CD4-positive, alpha-beta T cell treated with Interleukin-4 for 4 hours (primary cell): ENCODE measurements at regions not wholly inside any gene's neighbourhood (a gene's known extent, or its start where the extent isn't known, plus 50 kb on each side); places are given as distances from the start of the nearest gene placed in this dataset.
A peak's percentile ranks its signal among the peaks of the same experiment; 100 is the strongest.

ENCODE experiments used
- DNase-seq: peaks from one replicate; pipeline ENCODE4 v3.0.0-alpha.2; 2020

DNA sequence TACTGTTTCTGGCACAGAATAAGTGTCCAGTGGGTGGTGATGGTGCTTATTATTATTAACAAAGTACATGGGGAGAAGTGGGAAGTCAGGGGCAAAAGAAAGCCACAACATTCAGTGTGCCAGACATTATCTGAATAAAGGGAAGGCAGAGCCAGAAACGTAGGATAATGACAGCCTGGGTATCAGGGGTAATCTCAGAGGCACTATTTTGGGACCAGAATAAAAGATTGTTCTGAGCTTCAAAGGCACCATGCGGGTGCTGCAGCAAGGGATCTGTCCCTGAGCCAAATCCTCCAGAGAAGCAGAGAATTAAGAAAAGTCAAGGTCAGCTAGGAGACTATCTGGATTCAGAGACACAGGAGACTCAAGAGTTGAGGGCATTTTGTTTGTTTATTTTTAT lies 328.8 kb upstream of the GATB start:
- DNase-seq: no peak

DNA sequence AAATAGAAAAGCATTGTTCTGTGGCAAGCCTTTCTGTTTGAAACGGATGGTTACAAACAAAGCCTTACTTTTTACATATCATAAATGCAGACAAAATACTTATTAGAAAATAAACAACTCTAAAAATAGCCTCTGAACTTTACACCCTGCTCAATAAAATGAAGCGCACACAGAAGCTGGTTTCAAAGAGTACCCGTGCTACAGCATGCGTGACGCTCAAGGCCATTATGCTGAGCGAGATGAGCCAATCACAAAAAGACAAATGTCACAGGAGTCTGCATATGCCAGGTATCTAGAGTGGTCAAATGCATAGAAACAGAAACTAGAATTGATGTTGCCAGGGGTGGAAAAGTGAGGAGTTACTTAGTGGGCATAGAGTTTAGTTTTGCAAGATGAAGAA lies 326.5 kb upstream of the GATB start:
- DNase-seq: no peak

DNA sequence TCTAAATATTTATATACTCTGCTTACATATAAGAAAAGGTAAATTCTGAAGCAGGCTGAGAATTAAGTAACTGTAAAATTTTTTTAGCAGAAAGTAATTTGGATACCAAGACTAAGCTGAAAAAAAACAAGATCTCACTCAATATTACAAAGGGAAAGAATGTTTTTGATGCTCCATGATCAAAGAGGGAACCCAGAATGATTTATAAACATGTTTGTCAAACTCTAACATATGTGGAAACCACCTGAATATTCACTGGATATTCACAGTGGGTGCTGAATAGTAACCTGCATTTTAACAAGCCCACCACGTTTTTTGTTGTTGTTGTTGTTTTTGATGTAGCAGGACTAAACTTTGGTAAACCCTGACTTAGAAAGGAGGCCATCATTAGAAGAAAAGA lies 324.9 kb upstream of the GATB start:
- no peak for DNase-seq

DNA sequence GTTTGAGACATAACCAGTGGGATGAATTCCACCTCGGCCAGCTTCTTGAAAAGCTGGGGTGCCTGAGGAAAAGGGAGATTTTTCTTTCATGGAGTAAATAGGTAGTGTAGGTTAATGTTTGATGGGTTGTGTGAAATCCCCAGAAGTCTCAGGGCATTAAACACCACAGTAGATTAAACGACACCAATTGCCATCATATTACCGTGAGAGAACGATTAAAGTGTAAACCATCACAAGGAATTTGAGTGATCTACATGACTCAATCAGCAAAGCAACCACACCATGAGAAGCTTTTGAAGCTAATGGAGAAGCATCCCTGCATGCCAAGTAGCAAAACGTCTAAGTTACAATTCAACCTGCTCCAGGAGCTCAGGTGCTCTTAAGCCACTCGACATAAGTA lies 322.5 kb upstream of the GATB start:
- DNase-seq: no peak

DNA sequence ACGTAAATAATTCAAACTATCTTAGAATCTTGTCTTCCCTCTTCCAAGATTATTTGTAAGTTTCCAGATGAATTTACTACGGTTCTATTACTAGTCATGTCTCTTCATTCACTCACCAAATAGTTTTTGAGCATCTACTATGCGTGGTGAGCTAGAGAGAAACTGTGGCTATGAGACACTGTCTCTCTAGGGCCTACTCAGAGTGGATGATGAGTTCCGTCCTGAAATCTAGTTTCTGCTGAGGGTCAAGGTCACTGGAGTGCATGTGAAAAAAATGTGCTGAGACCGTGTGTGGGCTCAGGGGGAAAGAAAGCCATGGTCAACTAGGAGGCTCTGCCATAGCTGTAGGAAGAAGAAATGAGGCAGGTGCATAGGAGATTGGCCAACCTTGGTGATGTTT lies 320.2 kb upstream of the GATB start:
- no peak for DNase-seq

DNA sequence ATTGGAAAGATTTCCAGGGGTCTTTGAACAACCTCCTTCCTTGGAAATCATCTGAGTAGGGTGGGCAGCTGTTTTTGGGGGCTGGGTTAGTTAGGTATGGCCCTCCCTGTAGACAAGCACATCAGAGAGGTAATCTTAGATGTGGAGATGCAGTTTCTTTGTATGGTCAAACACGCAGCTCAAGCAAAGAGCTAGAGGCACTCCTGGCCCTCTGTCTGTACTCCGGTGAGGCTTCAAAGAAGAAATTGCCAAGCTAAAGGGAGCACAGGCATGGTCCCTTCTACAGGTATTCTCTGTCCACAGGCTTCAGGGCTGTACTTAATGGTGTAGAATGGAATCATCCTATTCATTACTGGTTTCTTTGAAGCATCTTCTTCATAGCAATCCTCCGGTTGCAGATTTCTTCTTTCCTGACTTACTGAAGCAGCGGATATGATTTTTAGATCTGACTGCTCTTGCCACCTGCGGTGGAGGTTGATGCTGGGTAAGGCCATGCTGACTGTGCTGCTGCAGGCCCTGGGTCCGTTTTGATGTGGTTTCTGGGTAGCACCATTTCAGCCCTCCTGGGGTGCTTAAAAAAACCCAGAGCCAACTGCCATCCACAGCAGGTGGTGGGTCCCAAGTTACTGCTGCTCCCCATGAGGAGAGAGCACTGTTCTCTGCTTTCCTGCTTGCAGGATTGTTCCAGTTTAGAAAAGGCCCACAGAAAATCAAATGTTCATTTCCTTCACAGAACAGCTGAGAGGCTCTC lies 318.9 kb upstream of the GATB start:
- DNase-seq: peak; percentile 70

DNA sequence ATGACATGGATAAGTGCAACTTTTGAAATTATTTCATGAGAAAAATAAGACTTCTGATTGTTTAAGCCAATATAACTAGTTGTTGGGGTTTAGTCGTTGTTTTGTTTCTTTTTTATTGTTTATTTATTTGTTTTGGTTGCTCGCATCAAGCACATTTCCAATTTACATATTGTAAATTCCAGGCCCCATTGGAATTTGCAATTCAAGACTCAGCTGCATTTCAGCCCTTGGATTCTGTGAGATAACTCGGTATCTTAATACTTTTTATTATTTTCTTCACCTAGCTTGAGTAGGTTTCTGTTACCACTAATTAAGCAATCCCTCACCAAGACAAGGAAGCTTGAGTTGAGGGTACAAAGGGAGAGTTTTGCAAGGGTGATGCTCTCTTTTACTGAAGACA lies 318.3 kb upstream of the GATB start:
- no peak for DNase-seq

DNA sequence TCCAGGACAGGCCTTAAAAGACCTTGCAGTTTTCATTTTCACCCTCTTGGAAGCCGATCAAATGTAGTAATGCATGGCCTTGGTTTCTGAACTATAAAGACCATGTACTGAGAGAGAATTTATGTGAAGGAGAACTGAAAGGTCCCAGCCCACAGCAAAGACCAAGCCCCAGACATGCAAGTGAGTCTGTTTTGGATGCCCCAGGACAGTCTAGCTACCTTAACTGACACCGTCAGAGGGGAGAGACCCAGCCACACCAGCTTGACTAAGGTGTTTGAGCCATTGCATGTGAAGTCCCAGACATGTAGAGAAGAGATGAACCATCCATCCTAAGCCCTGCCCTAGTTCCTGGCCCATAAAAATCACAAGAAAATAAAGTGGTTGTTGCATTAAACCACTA lies 316.8 kb upstream of the GATB start:
- DNase-seq: no peak

DNA sequence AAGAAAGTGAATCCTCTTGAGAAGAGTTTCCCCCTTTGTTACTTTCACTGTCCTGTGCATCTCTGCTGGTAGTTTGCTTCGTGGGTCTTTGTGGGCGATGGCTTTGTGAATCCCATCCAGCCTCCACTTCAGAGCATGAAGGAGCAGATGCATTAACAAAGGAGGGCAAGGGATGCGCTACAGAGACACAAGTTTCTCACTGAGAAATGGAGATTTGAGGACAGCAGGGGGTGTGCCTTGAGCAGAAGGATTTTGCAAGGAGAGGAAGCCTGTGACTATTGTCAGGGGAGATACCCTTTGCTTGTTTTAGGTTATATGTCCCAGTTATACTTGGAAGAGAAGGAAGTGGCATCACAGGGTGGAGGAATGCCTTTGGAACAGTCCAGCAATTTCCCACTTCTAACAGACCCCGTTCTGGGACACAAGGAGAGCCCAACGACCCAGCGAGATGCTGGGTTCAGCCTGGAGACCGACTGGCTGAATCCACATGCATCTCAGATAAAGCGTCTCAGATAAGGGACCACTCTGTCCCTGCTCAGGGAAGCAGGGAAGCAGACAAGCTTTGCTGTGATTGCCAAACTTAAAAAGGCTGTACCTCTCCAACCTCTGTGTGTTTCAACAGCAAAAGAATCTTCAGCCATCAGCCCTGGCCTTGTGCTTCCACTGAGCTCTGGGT lies 314.6 kb upstream of the GATB start:
- no peak for DNase-seq

DNA sequence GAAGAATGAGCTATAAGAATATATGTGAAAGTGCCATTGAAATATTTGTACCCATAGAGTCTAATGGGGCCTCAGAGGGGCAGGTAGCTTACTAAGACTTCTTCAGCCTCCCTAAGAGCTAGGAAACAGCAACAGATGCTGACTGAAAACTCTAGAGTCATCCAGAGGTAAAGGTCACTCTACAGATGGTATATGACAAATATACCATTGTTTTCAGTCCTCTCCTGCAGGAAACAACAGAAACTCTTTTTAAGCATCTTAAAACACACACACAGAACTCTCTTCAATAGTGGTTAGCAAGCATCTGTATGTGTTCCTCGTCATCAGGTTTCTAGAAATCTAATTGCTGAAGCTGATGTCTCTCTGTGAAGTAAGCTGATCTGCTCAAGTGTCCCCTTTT lies 313.8 kb upstream of the GATB start:
- no peak for DNase-seq

DNA sequence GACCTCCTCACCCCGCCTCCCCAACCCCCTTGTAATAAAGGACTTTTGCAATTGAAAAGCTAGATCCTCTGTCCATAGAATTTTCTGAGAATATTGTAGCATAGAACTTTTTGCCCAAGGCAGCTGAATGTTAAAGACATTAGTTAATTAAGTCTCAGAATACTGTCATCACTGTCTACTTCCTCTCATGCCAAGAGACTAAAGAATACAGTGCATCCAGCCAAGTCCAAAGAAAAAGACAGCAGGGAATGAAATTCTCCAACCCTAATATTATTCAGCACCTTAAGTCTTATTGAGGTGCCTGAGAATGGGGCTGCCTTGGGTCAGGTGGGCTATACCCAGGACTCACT lies 313.3 kb upstream of the GATB start:
- no peak for DNase-seq

DNA sequence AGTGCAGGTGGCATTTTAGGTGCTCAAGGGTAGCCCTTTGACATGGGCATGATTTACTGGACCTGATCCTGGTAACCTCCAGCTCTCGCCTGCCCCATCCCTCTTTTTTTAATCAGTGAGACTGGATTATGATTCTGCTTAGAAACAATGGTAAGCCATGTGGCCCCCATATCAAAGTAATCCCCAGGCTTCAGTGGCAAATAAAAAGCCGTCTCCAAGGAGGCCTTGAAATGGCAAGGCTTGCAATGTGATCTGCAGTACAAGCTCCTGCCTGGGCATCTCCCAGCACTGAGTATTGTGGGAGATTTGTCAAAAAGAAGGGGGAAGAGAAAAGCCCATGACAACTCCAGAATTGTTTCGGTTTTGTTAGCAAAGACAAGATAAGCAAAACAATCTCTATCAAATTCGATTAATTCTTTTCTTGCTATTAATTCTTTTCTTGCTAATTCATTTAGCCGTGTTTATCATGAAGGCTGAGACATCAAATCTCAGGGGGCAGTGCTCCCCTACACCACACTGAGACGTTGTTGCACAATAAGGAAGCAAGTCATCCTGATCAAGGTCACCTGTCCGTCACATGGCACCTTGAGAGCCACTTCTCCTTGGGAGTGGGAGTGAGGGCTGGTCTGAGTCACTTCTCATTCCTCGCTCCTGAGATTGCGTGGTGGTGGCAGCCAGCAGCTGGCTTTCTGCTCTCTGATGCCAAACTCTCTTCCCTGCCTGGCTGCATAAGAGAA lies 312.7 kb upstream of the GATB start:
- no peak for DNase-seq

DNA sequence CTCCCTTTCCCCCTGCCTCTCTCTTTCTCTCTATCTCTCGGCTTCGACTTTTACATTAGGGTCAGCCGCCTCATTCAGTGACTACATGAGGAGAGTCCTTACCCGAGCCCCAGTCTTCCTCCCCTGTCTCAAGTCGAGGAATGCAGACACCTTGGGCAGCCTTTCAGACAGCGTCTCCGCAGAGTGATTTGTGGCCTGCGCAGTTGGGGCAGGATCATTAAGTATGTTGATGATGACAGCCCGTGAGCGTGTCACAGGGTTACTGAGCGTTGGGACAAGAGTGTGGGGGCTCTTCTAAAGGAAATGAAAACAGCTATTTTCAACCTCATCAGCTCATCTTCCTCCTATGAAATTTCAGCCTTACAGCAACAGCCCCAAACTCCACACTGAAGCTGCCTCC lies 312.1 kb upstream of the GATB start:
- no peak for DNase-seq

DNA sequence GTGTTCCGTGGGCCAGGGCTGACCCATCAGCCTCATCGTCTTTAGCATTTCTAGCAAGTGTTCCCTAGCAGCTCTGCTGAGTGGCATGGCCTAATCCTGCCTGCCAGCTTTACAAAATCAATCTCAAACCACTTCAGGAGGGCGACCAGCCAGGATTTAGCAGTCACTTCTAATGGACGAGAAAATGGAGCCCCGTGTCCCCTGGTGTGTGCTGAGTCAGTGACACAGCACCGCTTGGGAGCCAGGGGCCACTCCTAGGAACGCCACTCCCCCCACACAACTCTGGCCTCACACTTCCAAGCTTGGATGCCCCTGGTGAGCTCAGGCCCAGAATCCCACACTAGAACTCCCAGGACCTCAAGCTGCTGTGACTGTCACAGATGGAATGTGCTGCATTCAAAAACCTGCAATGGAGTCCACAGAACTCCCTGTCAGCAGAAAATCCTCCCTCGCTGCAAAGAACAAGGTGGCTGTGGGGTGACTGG lies 311.2 kb upstream of the GATB start:
- DNase-seq: no peak

DNA sequence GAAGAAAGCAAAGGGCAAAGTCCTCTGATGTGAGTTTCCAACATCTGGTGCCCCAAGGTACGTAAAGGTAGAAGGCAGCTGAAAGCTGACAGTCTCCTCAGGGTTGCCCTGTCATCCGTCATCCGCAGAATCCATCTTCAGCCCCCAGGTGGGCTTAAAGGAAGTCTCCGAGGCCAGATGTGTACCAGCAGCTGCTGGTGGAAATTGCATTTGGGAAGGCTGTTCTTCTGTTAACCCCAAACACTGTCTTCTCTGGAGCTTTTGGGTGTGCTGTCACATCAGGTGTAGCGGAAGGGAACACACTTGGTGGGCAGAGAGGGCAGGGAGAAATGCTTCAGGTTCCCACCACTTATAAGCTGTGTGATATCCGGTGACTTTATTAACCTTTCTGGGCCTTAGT lies 310.0 kb upstream of the GATB start:
- DNase-seq: no peak

DNA sequence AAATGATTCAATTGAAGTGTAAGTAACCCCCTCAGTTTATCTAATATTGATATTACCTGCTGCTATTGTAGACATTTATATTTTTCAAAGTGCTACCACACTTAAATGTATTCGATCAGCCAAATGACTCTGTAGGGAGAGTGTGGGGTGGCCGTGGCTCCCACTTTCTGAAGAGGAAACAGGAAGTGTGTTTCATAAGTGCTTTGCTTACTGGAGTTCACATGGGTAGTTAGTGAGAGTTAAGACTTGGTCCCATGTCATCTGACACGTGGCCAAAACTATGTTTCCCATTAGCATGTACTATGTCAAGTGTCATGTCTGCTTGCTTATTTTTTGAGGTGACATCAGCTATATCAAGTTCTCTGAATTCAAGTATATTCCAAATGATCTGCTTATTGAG lies 308.1 kb upstream of the GATB start:
- no peak for DNase-seq

DNA sequence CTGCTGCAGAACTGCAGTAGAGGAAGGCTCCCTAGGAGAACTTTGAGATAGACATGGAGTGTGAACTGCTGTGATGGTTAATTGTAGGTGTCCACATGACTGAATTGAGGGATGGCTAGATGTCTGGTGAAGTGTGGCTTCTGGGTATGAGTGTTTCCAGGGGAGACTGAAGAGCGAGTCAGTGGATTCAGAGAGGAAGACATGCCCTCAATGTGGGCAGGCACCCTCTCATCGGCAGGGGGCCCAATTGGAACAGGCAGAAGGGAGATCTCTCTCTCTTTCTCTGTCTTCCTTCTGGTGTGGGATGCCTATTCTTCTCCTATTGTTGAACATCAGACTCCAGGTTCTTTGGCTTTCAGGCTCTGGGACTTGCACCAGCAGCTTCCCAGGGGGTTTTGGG lies 304.7 kb upstream of the GATB start:
- DNase-seq: no peak

DNA sequence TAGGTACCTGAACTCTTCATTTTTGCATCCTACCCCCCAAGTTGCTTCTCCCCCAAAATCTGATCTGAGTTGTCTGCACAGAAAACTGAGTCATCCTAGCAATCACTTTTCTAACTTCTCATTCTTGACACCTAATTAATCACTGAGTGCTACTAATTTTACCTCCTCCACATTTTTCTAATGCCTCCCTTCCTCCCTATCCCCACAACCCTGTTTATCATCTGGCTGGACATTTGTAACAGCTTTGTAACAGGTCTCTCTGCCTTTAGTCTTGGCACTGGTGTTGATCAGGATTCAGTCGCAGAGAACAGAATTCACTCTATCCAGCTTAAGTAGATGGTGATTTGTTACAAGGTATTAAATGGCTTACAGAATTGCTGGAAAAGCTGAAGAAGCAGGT lies 303.9 kb upstream of the GATB start:
- no peak for DNase-seq

DNA sequence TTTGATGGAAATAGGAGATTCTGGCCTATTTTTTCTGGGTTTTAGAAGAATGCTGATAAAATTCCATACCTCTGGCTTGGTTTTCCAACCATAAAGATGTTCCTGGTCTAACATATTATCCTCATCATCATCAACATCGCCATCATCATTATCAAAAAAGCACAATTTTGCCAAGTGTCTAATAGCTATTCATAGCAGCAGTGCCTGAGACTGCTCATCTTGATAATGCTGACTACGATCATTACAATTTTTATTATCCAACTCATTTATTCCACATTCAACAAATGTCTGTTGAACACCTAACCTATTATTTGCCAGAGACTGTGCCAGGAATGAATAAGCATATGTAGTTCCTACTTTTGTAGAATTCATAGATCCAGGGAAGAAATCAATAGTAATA lies 303.5 kb upstream of the GATB start:
- DNase-seq: no peak

DNA sequence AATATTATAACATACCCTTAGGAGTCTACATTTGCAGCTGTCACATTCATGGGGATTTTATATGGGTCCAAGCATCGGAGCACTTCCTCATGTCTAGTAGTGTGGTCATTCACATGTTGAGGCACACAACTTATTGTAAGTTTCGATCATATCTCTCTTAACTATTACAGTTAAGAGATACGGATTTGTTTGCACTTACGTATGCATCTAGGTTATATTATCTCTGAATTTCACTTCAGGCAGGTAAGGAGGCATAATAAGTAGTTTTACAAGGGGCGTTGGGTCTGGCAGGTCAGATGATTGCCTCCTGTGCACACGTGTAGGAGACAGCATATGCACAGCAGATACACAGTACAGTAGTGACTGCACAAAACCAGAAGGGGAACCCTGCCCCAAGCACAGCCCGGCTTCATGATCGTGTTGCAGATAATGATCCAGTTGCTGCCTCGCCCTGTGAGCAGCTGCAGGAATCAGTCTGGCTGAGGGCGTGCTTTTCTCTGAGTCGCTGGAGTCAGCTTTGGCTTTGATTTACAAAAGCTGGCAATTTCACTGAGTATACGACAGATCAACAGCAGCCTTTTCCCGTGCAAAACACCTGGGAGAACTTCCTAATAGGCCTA lies 302.9 kb upstream of the GATB start:
- peak; percentile 61 for DNase-seq

DNA sequence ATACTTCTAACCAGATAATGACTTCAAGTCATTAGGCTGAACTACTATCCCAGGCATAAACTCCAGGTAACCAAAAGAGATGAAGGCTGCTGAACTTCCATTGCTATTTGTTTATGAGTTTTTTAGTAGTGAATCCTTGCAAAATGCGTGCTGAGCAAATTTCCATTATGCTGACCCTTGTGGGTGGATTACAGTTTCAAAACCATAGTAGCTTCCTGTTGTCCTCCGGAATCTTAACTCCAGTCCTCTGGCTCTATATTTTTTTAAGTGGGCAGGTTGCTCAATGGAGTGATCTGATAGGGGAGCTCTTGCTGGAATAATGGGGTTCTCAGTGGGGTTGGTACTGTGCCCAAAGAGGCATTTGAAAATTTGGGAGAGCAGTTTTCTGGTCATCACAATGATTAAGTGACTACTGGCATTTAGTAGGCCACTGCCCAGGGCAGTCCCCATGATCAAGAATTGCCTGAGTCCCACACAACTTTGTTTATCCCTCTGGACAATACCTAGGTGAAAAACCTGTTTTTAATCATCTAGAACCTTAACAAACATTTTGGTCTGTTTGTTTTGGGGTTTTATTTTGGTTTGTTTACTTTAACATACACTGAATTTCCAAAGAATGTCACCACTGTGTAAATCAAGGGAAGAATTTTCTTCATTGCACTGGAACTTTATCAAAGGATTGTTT lies 302.3 kb upstream of the GATB start:
- no peak for DNase-seq

DNA sequence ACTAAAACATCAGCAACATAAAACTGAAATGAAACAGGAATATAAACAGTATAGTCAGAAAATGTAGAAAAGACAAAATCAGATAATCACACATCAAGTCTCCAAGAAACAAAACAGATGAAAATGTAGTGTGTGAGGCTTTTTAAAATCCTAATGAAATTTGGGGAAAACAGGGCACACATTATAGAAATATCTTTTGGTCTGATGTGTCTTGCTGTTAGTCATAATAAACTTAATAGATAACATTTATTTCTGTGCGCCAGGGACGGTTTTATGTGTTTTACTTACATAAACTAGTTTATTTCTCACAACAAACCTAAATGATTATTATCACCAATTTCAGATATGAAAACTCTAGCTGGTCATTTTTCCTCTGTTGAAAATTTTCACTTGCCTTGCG lies 293.9 kb upstream of the GATB start:
- DNase-seq: no peak

DNA sequence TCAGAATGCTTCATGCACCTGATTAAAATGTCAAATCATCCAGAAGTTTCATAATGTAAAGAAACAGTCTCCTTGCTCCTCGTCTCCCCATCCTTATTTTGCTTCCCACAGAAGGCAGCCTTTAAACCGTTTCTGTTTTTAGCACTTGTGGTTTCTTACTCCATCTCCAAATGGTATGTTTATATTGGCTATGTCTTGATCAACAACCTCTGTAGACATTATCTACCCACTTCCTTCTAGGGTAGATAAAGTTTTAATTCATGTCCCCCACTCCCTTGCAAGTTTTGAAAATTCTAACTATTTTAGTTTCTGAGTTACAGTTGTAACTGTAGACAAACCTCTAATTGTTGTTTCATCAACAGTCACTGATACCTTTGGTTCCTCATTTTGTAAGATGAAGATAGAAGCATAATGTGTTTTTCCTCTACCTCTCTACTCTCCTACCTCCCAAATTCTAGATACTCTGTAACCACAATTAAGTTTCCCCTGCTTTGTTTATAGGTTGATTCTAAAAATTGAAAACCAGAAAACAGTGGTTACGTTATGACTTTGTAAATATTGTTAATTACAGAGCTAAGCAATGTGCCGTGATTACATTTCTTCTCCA lies 291.7 kb upstream of the GATB start:
- DNase-seq: no peak
